Stimulated activated CD4-positive, alpha-beta T cell treated with anti-CD3 and anti-CD28 coated beads, Interleukin-1b, Interleukin-23, amount 100 ng/mL, for 48 hours (primary cell): ENCODE measurements at regions not wholly inside any gene's neighbourhood (a gene's known extent, or its start where the extent isn't known, plus 50 kb on each side); places are given as distances from the start of the nearest gene placed in this dataset.
"Not testable (repeated sequence)": the region's sequence is repeated elsewhere in the genome, so short reads cannot be mapped to it uniquely, and the experiment has no call there.

Source experiments
- DNase-seq: peaks from one replicate; pipeline ENCODE4 v3.0.0-alpha.2; 2020

- DNase-seq: no peak
These were observed 96.0 kb upstream of the VGLL4 start for GRCh38 chr3:11739706-11740105.

GRCh38 chr3:11739123-11739522, 95.4 kb upstream of the VGLL4 start:
- no peak for DNase-seq

GRCh38 chr3:11737742-11738141, 94.0 kb upstream of the VGLL4 start:
- no peak for DNase-seq

GRCh38 chr3:11736136-11736833, 92.6 kb upstream of the VGLL4 start:
- no peak for DNase-seq

GRCh38 chr3:11735638-11736037, 91.9 kb upstream of the VGLL4 start:
- no peak for DNase-seq

- not testable (repeated sequence) for DNase-seq
These were observed 91.4 kb upstream of the VGLL4 start for GRCh38 chr3:11735111-11735510.

GRCh38 chr3:11733914-11734313, 90.2 kb upstream of the VGLL4 start:
- no peak for DNase-seq

- no peak for DNase-seq
These were observed 83.5 kb upstream of the VGLL4 start for GRCh38 chr3:11727207-11727606.

- no peak for DNase-seq
These were observed 82.4 kb upstream of the VGLL4 start for GRCh38 chr3:11726146-11726545.

GRCh38 chr3:11725340-11725641, 81.6 kb upstream of the VGLL4 start:
- DNase-seq: not testable (repeated sequence)

- DNase-seq: no peak
These were observed 81.1 kb upstream of the VGLL4 start for GRCh38 chr3:11724615-11725339.

- DNase-seq: no peak
These were observed 77.8 kb upstream of the VGLL4 start for GRCh38 chr3:11721479-11721878.

GRCh38 chr3:11720917-11721411, 77.2 kb upstream of the VGLL4 start:
- DNase-seq: no peak

GRCh38 chr3:11720304-11720898, 76.7 kb upstream of the VGLL4 start:
- DNase-seq: peak; percentile 39

- peak; percentile 64 for DNase-seq
These were observed 75.9 kb upstream of the VGLL4 start for GRCh38 chr3:11719406-11720303.

GRCh38 chr3:11718637-11719405, 75.1 kb upstream of the VGLL4 start:
- peak; percentile 60 for DNase-seq

GRCh38 chr3:11717768-11718636, 74.3 kb upstream of the VGLL4 start:
- DNase-seq: no peak

- no peak for DNase-seq
These were observed 73.6 kb upstream of the VGLL4 start for GRCh38 chr3:11717301-11717700.

GRCh38 chr3:11716573-11717290, 73.0 kb upstream of the VGLL4 start:
- no peak for DNase-seq

- no peak for DNase-seq
These were observed 69.5 kb upstream of the VGLL4 start for GRCh38 chr3:11713171-11713570.

GRCh38 chr3:11712646-11713045, 68.9 kb upstream of the VGLL4 start:
- no peak for DNase-seq
